ENCODE measurements at regions not wholly inside any gene's neighbourhood (a gene's known extent, or its start where the extent isn't known, plus 50 kb on each side); places are given as distances from the start of the nearest gene placed in this dataset.

GRCh38 chr13:58858870-58859371, 1227.4 kb downstream of the PCDH17 start:
- CTCF ChIA-PET, result no interaction called here
- Histone ChIP-seq H3K9ac (no peak overlapping the region), H2AFZ (ENCODE audit: low read depth) (no peak overlapping the region), H3K4me2 (no peak overlapping the region), H3K4me1 (ENCODE audit: control insufficient read depth in 1 of 2, insufficient read depth in 2 of 2, low read depth in 1 of 2, low read length in 1 of 2) (no peaks in the 10 kb centered on the region), H3K4me3 (ENCODE audit: low read depth in 2 of 2, low read length in 1 of 2) (no peak overlapping the region), H4K20me1 (ENCODE audit: insufficient read depth) (no peaks in the 10 kb centered on the region), H3F3A (replicated peaks; ENCODE audit: insufficient read depth) (no peaks in the 10 kb centered on the region), H3K9me3 (no peaks in the 10 kb centered on the region), H3K9me2 (no peaks in the 10 kb centered on the region), H3K27me3 (ENCODE audit: insufficient read depth) (no peaks in the 10 kb centered on the region), H3K79me2 (ENCODE audit: insufficient read depth) (no peaks in the 10 kb centered on the region), H3K27ac (ENCODE audit: low read depth in 2 of 2, low read length in 1 of 2) (no peak overlapping the region), H3K36me3 (replicated peaks in 1 of 2; ENCODE audit: control insufficient read depth in 1 of 2, insufficient read depth in 2 of 2, low read length in 1 of 2) (no peaks in the 10 kb centered on the region)
- WGBS (ENCODE audit: low lambda C conversion rate), result 88% methylated on average over 17 of the region's 37 CpGs
- TF ChIP-seq, protein P1, sequence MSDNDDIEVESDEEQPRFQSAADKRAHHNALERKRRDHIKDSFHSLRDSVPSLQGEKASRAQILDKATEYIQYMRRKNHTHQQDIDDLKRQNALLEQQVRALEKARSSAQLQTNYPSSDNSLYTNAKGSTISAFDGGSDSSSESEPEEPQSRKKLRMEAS (IDR thresholded peaks at IDR 0.05; ENCODE audit: low read depth), result no peak
- TF ChIP-seq ELF1 (IDR thresholded peaks at IDR 0.05), result no peak
- no peak for TF ChIP-seq RAD21 (IDR thresholded peaks at IDR 0.05; ENCODE audit: low read length)
- TF ChIP-seq NRF1 (IDR thresholded peaks at IDR 0.05; ENCODE audit: low read depth, low read length), result no peak
- TF ChIP-seq, protein P2, sequence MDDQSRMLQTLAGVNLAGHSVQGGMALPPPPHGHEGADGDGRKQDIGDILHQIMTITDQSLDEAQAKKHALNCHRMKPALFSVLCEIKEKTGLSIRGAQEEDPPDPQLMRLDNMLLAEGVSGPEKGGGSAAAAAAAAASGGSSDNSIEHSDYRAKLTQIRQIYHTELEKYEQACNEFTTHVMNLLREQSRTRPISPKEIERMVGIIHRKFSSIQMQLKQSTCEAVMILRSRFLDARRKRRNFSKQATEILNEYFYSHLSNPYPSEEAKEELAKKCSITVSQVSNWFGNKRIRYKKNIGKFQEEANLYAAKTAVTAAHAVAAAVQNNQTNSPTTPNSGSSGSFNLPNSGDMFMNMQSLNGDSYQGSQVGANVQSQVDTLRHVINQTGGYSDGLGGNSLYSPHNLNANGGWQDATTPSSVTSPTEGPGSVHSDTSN (IDR thresholded peaks at IDR 0.05), result no peak
- no peak for TF ChIP-seq GATA2 (CRISPR knock-in tag; IDR thresholded peaks at IDR 0.05)
- TF ChIP-seq RFX5 (IDR thresholded peaks at IDR 0.05; ENCODE audit: low read length), result no peak
- no peak for TF ChIP-seq FOXM1 (IDR thresholded peaks at IDR 0.05; ENCODE audit: low read depth)
- TF ChIP-seq EP300 (IDR thresholded peaks at IDR 0.05; ENCODE audit: borderline replicate concordance in 1 of 2, low read depth in 1 of 2, low read length in 1 of 2), result no peak
- no peak for TF ChIP-seq JUND (IDR thresholded peaks at IDR 0.05)
- no peak for TF ChIP-seq TAF1 (IDR thresholded peaks at IDR 0.05; ENCODE audit: borderline replicate concordance, low read depth, low read length)
- no peak for TF ChIP-seq EZH2phosphoT487 (IDR thresholded peaks at IDR 0.05; ENCODE audit: borderline replicate concordance, low read depth)
- TF ChIP-seq TCF12 (IDR thresholded peaks at IDR 0.05), result no peak
- TF ChIP-seq RXRA (IDR thresholded peaks at IDR 0.05; ENCODE audit: borderline replicate concordance, low read depth), result no peak
- no peak for TF ChIP-seq CHD2 (IDR thresholded peaks at IDR 0.05; ENCODE audit: low read length, partially characterized antibody)
- TF ChIP-seq POLR2AphosphoS5 (IDR thresholded peaks at IDR 0.05; ENCODE audit: low read depth, low read length), result no peak
- TF ChIP-seq, protein P3, sequence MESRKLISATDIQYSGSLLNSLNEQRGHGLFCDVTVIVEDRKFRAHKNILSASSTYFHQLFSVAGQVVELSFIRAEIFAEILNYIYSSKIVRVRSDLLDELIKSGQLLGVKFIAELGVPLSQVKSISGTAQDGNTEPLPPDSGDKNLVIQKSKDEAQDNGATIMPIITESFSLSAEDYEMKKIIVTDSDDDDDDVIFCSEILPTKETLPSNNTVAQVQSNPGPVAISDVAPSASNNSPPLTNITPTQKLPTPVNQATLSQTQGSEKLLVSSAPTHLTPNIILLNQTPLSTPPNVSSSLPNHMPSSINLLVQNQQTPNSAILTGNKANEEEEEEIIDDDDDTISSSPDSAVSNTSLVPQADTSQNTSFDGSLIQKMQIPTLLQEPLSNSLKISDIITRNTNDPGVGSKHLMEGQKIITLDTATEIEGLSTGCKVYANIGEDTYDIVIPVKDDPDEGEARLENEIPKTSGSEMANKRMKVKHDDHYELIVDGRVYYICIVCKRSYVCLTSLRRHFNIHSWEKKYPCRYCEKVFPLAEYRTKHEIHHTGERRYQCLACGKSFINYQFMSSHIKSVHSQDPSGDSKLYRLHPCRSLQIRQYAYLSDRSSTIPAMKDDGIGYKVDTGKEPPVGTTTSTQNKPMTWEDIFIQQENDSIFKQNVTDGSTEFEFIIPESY (IDR thresholded peaks at IDR 0.05; ENCODE audit: borderline replicate concordance, low read depth), result no peak
- no peak for TF ChIP-seq SMC3 (IDR thresholded peaks at IDR 0.05; ENCODE audit: low read depth, low read length)
- TF ChIP-seq IRF3 (IDR thresholded peaks at IDR 0.05; ENCODE audit: low read depth, low read length), result no peak
- TF ChIP-seq YY1 (IDR thresholded peaks at IDR 0.05; ENCODE audit: low read depth), result no peak
- no peak for DNase-seq
- POLR2A ChIA-PET, result no interaction called here
